ENCODE measurements at regions not wholly inside any gene's neighbourhood (a gene's known extent, or its start where the extent isn't known, plus 50 kb on each side); places are given as distances from the start of the nearest gene placed in this dataset.

DNA sequence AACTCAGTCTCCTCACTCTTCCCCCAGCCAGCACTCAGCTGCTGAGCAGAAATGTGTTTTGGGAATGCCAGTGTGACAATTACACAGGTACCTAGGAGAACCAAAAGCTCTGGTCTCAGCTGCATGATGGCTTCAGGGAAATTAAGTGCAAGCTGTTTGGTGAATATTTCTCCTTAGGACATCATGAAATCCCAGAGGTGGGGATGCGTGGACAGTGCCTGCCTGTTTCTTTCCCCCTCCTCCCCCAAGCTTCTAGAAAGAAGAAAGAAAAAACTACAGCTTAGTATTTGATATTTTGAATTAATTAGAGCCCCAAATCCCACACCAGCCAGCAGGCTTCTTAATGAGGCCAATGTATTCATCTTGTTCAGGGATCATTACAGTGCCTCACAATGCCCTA, 243.0 kb downstream of the IDS start:
- TF ChIP-seq, protein P1, sequence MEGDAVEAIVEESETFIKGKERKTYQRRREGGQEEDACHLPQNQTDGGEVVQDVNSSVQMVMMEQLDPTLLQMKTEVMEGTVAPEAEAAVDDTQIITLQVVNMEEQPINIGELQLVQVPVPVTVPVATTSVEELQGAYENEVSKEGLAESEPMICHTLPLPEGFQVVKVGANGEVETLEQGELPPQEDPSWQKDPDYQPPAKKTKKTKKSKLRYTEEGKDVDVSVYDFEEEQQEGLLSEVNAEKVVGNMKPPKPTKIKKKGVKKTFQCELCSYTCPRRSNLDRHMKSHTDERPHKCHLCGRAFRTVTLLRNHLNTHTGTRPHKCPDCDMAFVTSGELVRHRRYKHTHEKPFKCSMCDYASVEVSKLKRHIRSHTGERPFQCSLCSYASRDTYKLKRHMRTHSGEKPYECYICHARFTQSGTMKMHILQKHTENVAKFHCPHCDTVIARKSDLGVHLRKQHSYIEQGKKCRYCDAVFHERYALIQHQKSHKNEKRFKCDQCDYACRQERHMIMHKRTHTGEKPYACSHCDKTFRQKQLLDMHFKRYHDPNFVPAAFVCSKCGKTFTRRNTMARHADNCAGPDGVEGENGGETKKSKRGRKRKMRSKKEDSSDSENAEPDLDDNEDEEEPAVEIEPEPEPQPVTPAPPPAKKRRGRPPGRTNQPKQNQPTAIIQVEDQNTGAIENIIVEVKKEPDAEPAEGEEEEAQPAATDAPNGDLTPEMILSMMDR (conservative IDR thresholded peaks at IDR 0.05 in 1 of 2, IDR thresholded peaks at IDR 0.05 in 1 of 2; ENCODE audit: low read depth in 1 of 2, low read length in 2 of 2) = no peak
- no peak for TF ChIP-seq EZH2 (IDR thresholded peaks at IDR 0.05; ENCODE audit: low read length, missing control alignments)
